ENCODE measurements at regions not wholly inside any gene's neighbourhood (a gene's known extent, or its start where the extent isn't known, plus 50 kb on each side); places are given as distances from the start of the nearest gene placed in this dataset.

DNA sequence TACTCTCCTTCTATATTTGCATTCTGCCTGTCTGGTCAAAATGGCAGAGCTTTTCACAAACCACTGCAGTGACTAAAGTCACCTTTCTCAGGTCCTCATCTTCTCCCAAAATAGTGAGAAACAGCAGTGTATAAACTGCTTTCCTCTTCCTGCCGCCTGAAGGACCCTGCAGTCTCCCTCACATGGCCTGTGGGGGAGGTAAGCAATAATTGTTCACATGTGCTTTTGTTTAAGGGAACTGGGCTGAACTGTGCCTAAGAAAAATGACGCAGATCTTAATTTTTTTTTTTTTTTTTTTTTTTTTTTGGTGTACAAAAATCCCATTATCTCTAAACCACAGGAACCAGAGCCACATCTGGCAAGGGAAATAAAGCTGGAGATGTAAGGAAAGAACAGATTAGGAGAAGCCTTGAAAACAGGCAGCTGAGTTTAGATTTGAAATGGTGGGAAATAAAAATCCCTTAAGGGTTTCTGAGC, 131.7 kb upstream of the VLDLR start:
- Histone ChIP-seq H3K36me3 (ENCODE audit: control insufficient read depth, insufficient read depth, low read length) (no peaks in the 10 kb centered on the region), H3K9me3 (ENCODE audit: control insufficient read depth, insufficient read depth, low read depth, low read length) (no peaks in the 10 kb centered on the region), H3K27ac (ENCODE audit: low read length) (no peak overlapping the region), H3K4me1 (ENCODE audit: control insufficient read depth, insufficient read depth, low read length) (no peaks in the 10 kb centered on the region), H3K27me3 (ENCODE audit: control insufficient read depth, insufficient read depth, low read length) (no peaks in the 10 kb centered on the region), H3K4me3 (ENCODE audit: low read depth in 2 of 2, low read length in 2 of 2) (no peak overlapping the region)
- TF ChIP-seq, protein P1, sequence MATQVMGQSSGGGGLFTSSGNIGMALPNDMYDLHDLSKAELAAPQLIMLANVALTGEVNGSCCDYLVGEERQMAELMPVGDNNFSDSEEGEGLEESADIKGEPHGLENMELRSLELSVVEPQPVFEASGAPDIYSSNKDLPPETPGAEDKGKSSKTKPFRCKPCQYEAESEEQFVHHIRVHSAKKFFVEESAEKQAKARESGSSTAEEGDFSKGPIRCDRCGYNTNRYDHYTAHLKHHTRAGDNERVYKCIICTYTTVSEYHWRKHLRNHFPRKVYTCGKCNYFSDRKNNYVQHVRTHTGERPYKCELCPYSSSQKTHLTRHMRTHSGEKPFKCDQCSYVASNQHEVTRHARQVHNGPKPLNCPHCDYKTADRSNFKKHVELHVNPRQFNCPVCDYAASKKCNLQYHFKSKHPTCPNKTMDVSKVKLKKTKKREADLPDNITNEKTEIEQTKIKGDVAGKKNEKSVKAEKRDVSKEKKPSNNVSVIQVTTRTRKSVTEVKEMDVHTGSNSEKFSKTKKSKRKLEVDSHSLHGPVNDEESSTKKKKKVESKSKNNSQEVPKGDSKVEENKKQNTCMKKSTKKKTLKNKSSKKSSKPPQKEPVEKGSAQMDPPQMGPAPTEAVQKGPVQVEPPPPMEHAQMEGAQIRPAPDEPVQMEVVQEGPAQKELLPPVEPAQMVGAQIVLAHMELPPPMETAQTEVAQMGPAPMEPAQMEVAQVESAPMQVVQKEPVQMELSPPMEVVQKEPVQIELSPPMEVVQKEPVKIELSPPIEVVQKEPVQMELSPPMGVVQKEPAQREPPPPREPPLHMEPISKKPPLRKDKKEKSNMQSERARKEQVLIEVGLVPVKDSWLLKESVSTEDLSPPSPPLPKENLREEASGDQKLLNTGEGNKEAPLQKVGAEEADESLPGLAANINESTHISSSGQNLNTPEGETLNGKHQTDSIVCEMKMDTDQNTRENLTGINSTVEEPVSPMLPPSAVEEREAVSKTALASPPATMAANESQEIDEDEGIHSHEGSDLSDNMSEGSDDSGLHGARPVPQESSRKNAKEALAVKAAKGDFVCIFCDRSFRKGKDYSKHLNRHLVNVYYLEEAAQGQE (IDR thresholded peaks at IDR 0.05; ENCODE audit: insufficient read depth in 1 of 2, low read depth in 2 of 2, low read length in 1 of 2) = no peak
- TF ChIP-seq CTCF (IDR thresholded peaks at IDR 0.05) (no peak), POLR2AphosphoS5 (IDR thresholded peaks at IDR 0.05; ENCODE audit: low read depth, low read length) (no peak), TCF7L2 (IDR thresholded peaks at IDR 0.05; ENCODE audit: low read depth, low read length) (no peak), SIN3A (IDR thresholded peaks at IDR 0.05; ENCODE audit: borderline replicate concordance, insufficient read depth, low read depth, low read length) (no peak)
- BruUV-seq (replicated peaks) = no TSS peak
- intact Hi-C loops (cut with micrococcal nuclease; ENCODE audit: unreplicated experiment) (no loop called here), in situ Hi-C loops (cut with HindIII; ENCODE audit: low pct_unique_long_range_greater_than_20kb, low sequenced_read_pairs) (no loop called here)
- CTCF ChIA-PET = no interaction called here
- DNase-seq (ENCODE audit: low read depth, low spot score) = no peak
- POLR2A ChIA-PET = no interaction called here
- ATAC-seq = no peak

GRCh38 chr9:2492161-2492560, 129.4 kb upstream of the VLDLR start:
- intact Hi-C loops (cut with micrococcal nuclease; ENCODE audit: unreplicated experiment) (no loop called here), in situ Hi-C loops (cut with HindIII; ENCODE audit: low pct_unique_long_range_greater_than_20kb, low sequenced_read_pairs) (no loop called here)
- no TSS peak for BruUV-seq (replicated peaks)
- ChIA-PET POLR2A (no interaction called here), CTCF (no interaction called here)
- no peak for DNase-seq (ENCODE audit: low read depth, low spot score)
- Histone ChIP-seq H3K36me3 (ENCODE audit: control insufficient read depth, insufficient read depth, low read length) (no peaks in the 10 kb centered on the region), H3K4me3 (ENCODE audit: low read depth in 2 of 2, low read length in 2 of 2) (no peak overlapping the region), H3K4me1 (ENCODE audit: control insufficient read depth, insufficient read depth, low read length) (no peaks in the 10 kb centered on the region), H3K27me3 (ENCODE audit: control insufficient read depth, insufficient read depth, low read length) (no peaks in the 10 kb centered on the region), H3K27ac (ENCODE audit: low read length) (no peak overlapping the region), H3K9me3 (ENCODE audit: control insufficient read depth, insufficient read depth, low read depth, low read length) (no peaks in the 10 kb centered on the region)
- ATAC-seq = no peak
- no peak for TF ChIP-seq TCF7L2 (IDR thresholded peaks at IDR 0.05; ENCODE audit: low read depth, low read length)
- TF ChIP-seq, protein P1 (IDR thresholded peaks at IDR 0.05; ENCODE audit: insufficient read depth in 1 of 2, low read depth in 2 of 2, low read length in 1 of 2) = no peak
- TF ChIP-seq POLR2AphosphoS5 (IDR thresholded peaks at IDR 0.05; ENCODE audit: low read depth, low read length) = no peak
- TF ChIP-seq SIN3A (IDR thresholded peaks at IDR 0.05; ENCODE audit: borderline replicate concordance, insufficient read depth, low read depth, low read length) = no peak
- TF ChIP-seq CTCF (IDR thresholded peaks at IDR 0.05) = no peak

Data from Panc1 (cell line).